DMS53 treated with DMSO at 0.1 percent for 48 hours (cell line): ENCODE measurements at regions not wholly inside any gene's neighbourhood (a gene's known extent, or its start where the extent isn't known, plus 50 kb on each side); places are given as distances from the start of the nearest gene placed in this dataset.
"Not testable (repeated sequence)": the region's sequence is repeated elsewhere in the genome, so short reads cannot be mapped to it uniquely, and the experiment has no call there.

Source experiments
- DNase-seq: peaks from one replicate; lab custom pipeline; 2025; ENCODE audit not compliant: unreplicated experiment; lab: John Stamatoyannopoulos, UW

GRCh38 chr7:103244865-103245264 is 52.4 kb upstream of the PMPCB start:
- DNase-seq = peak; percentile 69

GRCh38 chr7:103240806-103241205 is 56.4 kb upstream of the PMPCB start:
- DNase-seq = no peak

- DNase-seq = not testable (repeated sequence)
These were observed 61.4 kb upstream of the PMPCB start for GRCh38 chr7:103235824-103236223.

- not testable (repeated sequence) for DNase-seq
These were observed 62.4 kb upstream of the PMPCB start for GRCh38 chr7:103234877-103235276.

GRCh38 chr7:103227787-103228186 is 69.4 kb upstream of the PMPCB start:
- not testable (repeated sequence) for DNase-seq

GRCh38 chr7:103225798-103226197 is 71.4 kb upstream of the PMPCB start:
- not testable (repeated sequence) for DNase-seq

- DNase-seq = not testable (repeated sequence)
These were observed 74.2 kb upstream of the NAPEPLD start for GRCh38 chr7:103223065-103223464.

- DNase-seq = not testable (repeated sequence)
These were observed 62.1 kb upstream of the NAPEPLD start for GRCh38 chr7:103211049-103211448.

- not testable (repeated sequence) for DNase-seq
These were observed 50.3 kb upstream of the NAPEPLD start for GRCh38 chr7:103199191-103199590.
